ENCODE measurements at regions not wholly inside any gene's neighbourhood (a gene's known extent, or its start where the extent isn't known, plus 50 kb on each side); places are given as distances from the start of the nearest gene placed in this dataset.

- Histone ChIP-seq H3K18ac (ENCODE audit: low read depth, low read length) (no peak overlapping the region), H3K4me3 (ENCODE audit: insufficient read depth, low read depth, low read length) (no peak overlapping the region), H4K8ac (ENCODE audit: low read depth in 2 of 2, low read length in 2 of 2) (no peak overlapping the region), H3K79me1 (ENCODE audit: low read depth in 1 of 2, low read length in 2 of 2) (no peaks in the 10 kb centered on the region), H3K14ac (replicated peaks; ENCODE audit: low read depth, low read length) (no peak overlapping the region), H4K5ac (ENCODE audit: low read depth, low read length) (no peak overlapping the region), H3K36me3 (ENCODE audit: control insufficient read depth, insufficient read depth, low read length) (no peaks in the 10 kb centered on the region), H3K4ac (ENCODE audit: low read depth, low read length) (no peak overlapping the region), H2AK5ac (ENCODE audit: low read depth, low read length) (no peak overlapping the region), H2BK20ac (ENCODE audit: low read depth, low read length) (no peak overlapping the region), H3K27ac (ENCODE audit: insufficient read depth, low read length) (no peak overlapping the region), H3K27me3 (ENCODE audit: control insufficient read depth, insufficient read depth, low read length) (peaks cover 5% of the 10 kb centered on the region), H2BK15ac (ENCODE audit: low read depth, low read length) (no peak overlapping the region), H3K4me2 (ENCODE audit: low read depth, low read length) (no peak overlapping the region), H2BK5ac (ENCODE audit: low read depth, low read length, poor library complexity, severe bottlenecking) (no peak overlapping the region), H4K20me1 (ENCODE audit: insufficient read depth, low read length) (no peaks in the 10 kb centered on the region), H2BK120ac (ENCODE audit: low read depth, low read length) (no peak overlapping the region), H3K9me3 (ENCODE audit: control insufficient read depth, insufficient read depth, low read length) (no peaks in the 10 kb centered on the region), H4K91ac (ENCODE audit: insufficient read depth, low read depth, low read length) (no peak overlapping the region), H3K23ac (ENCODE audit: low read depth, low read length) (no peak overlapping the region), H3K9ac (ENCODE audit: low read depth, low read length) (no peak overlapping the region), H2AK9ac (replicated peaks; ENCODE audit: low read depth, low read length, poor library complexity) (no peak overlapping the region), H3K56ac (ENCODE audit: extremely low read depth, insufficient read depth, low read length) (no peak overlapping the region), H2AFZ (replicated peaks; ENCODE audit: low read length, poor library complexity) (no peak overlapping the region), H3K9me1 (ENCODE audit: insufficient read depth, low read length) (no peaks in the 10 kb centered on the region), H3K4me1 (ENCODE audit: control insufficient read depth, insufficient read depth, low read length) (no peaks in the 10 kb centered on the region)
- DNase-seq = no peak
- POLR2A ChIA-PET (ENCODE audit: unreplicated experiment) = no interaction called here
- WGBS, 2 experiments (ENCODE audit: extremely low coverage in 2 of 2, insufficient read length in 1 of 2) = 40% methylated on average over 1 of the region's 3 CpGs; no CpG with 5 or more reads in 1 of the 2 experiments
- TF ChIP-seq BHLHE40 (IDR thresholded peaks at IDR 0.05; ENCODE audit: low read depth, low read length) (no peak), NFE2L2 (IDR thresholded peaks at IDR 0.05; ENCODE audit: low read depth, low read length) (no peak), CHD1 (IDR thresholded peaks at IDR 0.05; ENCODE audit: low read depth, low read length) (no peak), RAD21 (IDR thresholded peaks at IDR 0.05; ENCODE audit: low read length) (no peak), CTCF (conservative IDR thresholded peaks at IDR 0.05; ENCODE audit: low read depth, low read length) (no peak), MAZ (IDR thresholded peaks at IDR 0.05; ENCODE audit: borderline replicate concordance, low read depth, low read length) (no peak), USF2 (IDR thresholded peaks at IDR 0.05; ENCODE audit: low read depth, low read length) (no peak), RCOR1 (IDR thresholded peaks at IDR 0.05; ENCODE audit: insufficient replicate concordance, low read length) (no peak), FOS (IDR thresholded peaks at IDR 0.05; ENCODE audit: low read depth, low read length) (no peak), ELK1 (IDR thresholded peaks at IDR 0.05; ENCODE audit: borderline replicate concordance, low read depth, low read length) (no peak), CEBPB (IDR thresholded peaks at IDR 0.05; ENCODE audit: low read depth, low read length) (no peak), RFX5 (IDR thresholded peaks at IDR 0.05; ENCODE audit: low read depth, low read length) (no peak), MAFK (IDR thresholded peaks at IDR 0.05; ENCODE audit: low read depth, low read length) (no peak)
- in situ Hi-C loops (cut with MboI; ENCODE audit: low sequenced_read_pairs) (no loop called here), intact Hi-C loops (cut with micrococcal nuclease) (no loop called here), dilution Hi-C loops (cut with HindIII; ENCODE audit: low sequenced_read_pairs, unreplicated experiment) (no loop called here)
- BruUV-seq (replicated peaks) = no TSS peak
- CTCF ChIA-PET = no interaction called here
- no peak for ATAC-seq (ENCODE audit: low read depth)
Measured at GRCh38 chr3:182728238-182728637, 65.1 kb upstream of the ATP11B start.
